HG02840 (cell line): ENCODE measurements at regions not wholly inside any gene's neighbourhood (a gene's known extent, or its start where the extent isn't known, plus 50 kb on each side); places are given as distances from the start of the nearest gene placed in this dataset.

Experiments
- ATAC-seq: cut with Tn5 transposase; IDR thresholded peaks from one replicate; pipeline ENCODE4 v1.9.1; 2021; ENCODE audit warnings: mild to moderate bottlenecking, moderate library complexity, moderate number of reproducible peaks; ENCODE audit not compliant: unreplicated experiment, low FRiP score

DNA sequence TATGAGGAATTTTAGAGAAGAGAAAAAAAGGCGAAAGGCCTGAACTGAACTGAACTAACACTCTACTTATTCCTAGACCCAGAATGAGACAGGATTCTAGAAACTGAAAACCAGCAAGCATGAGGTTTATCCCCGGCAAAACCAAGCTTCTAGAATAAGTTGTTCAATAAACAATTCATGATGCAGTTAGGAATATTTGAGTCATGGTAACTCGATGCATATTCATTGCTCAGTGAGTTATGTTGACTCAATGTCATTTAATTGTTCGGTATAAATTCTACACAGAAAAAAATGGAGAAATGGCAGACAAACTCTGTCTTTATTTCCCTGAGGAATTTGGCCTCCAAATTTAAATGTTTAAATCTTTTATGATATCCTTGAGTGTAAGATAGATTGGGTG, 321.5 kb downstream of the SATB2 start:
- no peak for ATAC-seq

DNA sequence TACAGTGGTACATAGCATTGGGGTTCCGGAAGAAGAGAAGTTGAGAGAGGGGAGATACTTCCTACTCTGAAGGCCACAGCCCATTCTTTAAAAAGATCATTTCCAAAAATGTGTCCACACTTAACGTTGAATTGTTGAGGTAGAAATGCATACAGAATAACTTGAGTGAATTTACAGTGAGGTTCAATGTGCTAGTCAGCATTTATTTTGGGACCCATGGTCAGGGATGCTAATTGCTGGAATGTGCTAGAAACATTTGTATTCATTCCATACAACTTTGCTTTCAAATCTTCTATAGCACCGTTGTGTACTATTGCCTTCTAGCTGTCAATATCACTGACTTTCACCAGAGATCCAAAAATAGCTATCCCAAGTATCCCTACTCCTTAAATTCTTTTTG, 325.9 kb downstream of the SATB2 start:
- no peak for ATAC-seq

DNA sequence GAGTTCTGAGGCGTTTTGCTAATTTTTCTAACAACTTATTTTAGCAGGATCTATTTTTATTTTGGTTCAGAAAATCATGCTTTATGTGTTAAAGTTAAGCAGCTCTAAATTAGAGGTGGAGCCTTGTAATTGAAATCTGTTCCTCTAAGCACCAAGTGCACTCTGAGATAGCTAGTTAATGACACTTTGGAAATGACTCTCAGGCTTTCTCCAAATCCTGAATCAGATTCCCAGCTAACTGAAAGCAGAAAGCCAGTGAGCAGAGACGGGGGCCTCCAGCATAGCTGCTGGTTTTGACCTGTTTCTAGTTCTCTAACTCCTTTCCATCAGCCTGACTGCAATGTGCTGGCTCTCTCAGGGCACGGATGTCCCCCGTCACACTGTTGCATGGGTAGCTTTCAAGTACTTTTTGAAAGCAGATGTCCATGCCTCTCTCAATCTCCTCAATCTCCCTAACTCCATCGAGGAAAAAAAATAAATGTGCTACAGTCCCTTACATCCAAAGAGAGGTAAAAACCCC, 326.5 kb downstream of the SATB2 start:
- no peak for ATAC-seq

DNA sequence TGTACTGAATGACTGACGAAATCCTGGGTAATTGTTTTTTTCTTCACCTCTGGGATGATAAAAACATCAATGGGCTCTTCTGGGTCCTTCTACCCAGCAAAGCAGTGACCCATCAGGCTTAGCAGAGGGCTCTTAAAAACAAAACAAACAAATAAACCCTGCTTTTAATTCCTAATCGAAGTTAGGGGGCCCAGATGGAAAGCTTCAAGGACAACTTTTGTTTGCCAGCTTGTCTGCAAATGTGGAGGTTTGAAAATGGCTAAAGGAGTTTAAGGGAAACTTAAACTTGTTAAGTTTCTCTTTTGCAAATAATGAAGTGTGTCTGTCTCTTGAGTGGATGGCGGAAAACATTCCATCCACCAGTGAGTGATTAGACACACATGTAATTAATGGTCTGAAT, 327.2 kb downstream of the SATB2 start:
- no peak for ATAC-seq

DNA sequence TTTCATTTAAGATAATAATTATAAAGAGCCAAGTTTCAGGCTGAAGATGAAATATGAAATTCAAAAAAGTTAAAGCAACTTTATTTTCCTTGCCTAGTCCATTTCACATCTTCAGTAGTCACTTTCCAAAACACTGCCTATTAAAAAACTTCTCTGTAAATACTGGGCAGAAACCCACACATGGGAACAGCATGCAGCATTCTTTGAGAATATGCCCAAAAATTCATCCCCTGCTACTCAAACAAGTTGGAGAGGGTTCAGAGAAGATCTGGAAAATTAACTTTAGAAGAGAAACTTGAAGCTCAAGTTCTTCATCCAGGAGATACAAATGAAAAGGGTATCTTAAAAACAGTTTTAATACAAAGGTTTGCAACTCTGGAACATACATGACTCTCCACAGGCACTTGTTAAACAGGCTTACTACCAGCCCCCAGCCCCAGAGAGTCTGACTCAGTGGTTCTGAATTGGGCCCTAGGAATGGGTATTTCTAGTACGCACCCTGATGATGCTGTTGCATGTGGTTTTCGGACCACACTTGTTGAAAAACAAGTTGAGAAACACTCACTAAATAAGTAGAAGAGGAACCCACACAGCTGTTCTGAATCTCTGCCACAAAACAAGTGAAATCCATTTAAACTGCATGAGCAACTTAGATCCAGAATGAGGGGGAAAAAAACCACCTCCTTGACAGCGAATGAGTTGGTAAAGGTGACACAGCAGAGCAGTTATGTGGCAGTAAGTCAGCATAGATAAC, 329.1 kb downstream of the SATB2 start:
- no peak for ATAC-seq

DNA sequence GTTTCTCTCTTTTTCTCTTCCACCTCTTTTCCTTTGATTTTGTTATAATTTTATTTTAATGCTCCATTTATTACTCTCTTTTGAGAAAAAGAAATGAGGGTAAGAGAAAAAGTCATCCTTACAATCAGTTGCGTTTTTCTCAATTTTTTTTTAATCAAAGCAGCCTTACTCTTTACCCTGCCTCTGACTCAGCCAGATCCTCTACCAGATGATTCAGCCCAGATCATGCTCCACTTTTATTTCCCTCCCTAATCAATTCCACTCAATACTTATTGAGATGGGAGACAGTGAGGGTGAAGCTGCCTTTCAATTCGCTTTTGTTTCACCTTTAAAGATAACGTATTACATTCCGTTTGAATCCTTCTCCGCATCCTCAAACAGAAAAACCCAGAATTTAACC, 337.9 kb downstream of the SATB2 start:
- ATAC-seq, result no peak

- ATAC-seq, result no peak
These were observed 339.0 kb downstream of the SATB2 start for GRCh38 chr2:199118673-199119112.

GRCh38 chr2:199115169-199115568, 342.6 kb downstream of the SATB2 start:
- ATAC-seq, result no peak

DNA sequence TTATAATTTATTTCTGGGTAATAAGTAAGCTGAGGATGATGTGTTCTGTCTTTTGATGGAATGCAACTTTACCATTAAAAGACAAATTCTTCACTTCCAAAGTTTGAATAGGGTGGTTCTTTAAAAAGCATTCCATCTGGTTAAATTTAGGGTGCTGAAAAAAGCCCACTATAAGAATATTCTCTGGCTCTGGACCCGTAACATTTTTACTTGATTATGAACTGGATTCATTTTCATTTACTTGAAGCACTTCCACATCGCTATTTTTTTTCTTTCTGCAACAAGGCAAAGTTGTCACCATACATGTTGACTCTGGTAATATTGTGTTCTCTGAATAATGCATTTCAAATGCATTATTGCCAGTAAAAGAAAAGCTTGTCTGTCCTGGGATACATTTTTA, 344.6 kb downstream of the SATB2 start:
- no peak for ATAC-seq

DNA sequence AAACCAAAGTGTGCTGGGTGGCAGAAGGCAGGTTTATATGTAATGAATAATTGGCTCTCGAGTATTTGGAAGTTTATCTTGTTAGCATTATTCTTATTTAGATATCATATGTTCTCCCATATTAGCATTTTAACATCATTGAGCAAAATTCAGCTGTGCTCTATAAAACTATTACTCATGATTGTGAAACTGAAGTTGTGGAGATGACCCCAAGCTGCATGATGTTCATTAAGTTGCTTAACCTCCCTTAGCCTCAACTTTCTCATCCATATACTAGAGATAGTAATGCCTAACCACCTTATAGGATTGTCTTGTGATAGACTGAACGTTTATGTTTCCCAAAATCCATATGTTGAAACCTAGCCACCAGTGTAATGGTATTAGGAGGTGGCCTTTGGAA, 346.3 kb downstream of the SATB2 start:
- ATAC-seq, result no peak

DNA sequence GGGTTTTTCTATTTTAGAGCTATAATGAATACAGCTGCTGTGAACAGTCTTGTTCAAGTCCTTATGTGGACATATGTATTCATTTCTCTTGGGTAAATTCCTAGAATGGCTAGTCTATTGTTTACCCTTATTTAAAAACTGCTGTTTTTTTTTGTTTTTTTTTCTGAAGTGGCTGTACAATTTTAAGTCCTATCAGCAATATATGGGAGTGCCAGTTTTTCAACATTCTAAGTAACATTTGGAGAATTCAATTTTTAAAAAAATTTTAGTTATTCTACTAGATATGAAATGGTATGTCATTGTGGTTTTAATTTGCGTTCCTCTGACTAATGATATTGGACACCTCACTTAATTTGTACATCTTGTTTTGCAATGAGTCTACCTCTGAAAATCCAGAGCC, 349.7 kb downstream of the SATB2 start:
- ATAC-seq, result no peak

DNA sequence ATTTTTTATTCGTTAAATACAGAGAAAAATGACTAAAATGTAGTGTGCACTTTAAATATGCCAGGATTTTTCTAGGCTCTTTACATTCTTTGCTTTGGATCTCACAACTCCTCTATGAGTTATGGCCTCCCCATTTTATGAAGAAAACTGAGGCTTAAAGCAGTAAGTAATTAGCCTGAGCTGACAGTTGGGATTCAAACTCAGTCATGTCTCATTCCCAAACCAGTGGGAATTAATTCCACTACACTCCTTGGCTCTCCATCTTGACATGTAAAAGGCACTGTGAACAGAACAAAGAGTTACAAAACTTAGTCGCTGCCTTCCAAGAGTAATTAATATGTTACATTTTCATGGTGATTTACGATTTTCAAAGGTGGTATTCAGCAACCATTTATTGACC, 351.9 kb downstream of the SATB2 start:
- ATAC-seq, result no peak

- ATAC-seq, result no peak
These were observed 356.3 kb downstream of the SATB2 start for GRCh38 chr2:199101487-199101886.

DNA sequence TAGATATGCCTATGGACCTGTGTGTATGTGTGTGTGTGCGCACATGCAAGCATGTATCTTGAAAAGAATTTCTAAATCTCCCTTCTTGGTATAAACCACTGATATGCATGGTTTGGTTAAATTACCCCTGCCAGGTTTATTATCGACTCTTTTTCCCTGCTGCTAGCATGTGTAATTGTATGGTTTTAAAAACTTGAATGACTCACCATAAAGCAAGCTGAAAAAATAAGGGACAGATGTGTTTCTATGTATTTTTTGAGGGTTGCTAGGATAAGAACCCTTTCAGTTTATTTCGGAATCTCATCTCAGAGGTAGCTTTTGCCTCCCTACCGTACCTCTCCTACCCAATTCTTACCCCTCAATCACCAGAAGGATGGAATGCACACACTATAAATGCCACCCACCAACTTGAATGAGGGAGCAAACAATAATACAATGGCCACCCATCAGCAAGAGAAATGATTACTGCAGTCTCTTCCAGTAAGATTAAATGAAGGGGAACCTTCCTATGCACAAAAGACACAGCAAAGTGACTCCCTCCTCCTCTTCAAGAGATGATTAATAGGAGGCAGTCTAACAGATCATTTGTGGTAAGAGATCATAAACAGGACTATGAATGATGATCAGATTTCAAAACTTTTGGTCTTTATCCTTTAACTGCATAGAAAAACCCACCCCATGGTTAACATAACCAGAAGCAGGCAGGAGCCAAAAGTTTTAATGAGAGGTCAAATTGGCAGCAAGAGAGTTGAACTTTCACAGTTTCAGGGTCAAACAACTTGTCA, 357.2 kb downstream of the SATB2 start:
- no peak for ATAC-seq

DNA sequence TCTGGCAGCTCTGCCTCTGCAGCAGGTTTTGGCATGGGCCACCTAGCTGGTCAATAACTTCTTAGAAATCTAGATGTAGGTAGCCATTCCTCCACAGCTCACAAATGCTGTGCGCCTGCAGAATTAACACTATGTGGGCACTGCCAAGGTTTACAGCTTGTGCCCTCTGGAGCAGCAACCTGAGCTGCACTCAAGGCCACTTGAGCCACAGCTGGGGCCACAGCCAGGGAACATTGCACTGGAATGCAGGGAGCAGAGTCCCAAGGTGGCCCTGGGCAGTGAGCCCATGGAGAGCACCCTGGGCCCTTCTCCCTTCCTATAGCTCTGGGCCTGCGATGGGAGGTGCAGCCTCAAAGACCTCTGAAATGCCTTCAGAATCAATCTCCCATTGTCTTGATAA, 365.3 kb downstream of the SATB2 start:
- ATAC-seq, result no peak

DNA sequence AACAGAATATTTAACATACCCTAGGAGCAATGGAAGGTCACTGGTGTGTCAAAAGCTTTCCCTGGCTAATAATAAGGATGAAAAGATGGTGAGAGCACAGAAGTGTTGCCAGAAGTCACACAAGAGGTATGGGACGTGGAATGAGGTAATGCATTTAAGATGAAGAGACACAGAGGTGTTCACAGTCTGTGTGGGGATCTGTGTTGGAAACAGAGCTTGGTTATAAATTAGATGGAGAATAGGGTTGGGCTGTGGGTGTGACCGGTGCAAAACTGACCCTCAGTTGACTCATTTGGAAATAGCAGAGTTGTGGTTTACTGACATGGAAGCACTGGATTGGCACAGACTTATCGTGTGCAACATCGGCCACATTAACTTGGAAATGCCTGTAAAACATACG, 372.5 kb downstream of the SATB2 start:
- no peak for ATAC-seq

DNA sequence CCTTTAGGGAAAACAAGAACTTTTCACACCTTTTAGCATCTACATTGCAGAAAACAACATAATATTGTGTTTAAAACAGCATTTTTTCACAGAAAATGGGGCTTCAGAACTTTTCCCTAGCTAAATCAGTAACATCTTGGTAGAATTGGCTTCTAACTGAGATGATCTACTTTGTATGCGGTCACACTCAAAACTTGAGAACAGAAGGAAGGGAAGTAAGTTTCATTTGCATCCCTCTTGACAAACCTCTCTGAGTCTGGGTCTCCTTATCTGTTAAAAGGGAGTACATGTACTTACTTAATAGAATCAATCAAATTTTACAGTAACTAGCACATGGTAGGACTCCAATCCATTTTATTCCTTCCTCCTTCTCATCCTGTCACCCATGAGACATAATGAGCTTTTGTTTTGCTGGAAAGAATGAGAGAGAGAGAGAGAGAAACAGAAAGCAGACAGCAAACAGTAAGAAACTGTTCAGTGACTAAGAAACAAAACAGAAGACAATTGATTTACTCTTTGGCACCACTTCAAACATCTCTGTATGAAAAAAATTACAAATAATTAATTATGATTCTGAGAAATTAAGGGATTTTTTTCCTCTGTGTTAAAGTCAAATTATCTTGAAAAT, 387.3 kb downstream of the SATB2 start:
- ATAC-seq, result no peak

GRCh38 chr2:199064201-199064600, 393.5 kb downstream of the SATB2 start:
- ATAC-seq, result no peak

DNA sequence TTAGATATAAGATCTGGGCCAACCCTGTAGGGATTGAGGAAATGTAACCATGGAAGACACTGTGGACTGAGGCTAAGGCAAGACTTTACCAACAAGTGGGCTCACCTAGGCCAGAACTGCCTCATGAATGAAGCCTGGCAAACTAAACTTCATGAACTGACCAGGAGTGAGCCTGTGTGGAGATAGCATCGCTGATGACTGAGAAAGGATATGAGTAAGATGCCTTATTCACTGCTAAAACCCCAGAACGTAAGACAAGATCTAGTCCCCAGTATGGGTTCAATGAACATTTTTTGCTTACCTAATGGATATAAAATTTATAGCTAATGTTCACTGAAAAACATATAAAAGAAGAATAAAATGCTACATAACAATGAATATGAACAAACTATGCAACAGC, 399.8 kb downstream of the SATB2 start:
- no peak for ATAC-seq

- ATAC-seq, result no peak
These were observed 402.4 kb downstream of the SATB2 start for GRCh38 chr2:199055336-199055735.

- no peak for ATAC-seq
These were observed 414.9 kb downstream of the SATB2 start for GRCh38 chr2:199042660-199043379.
